ENCODE measurements at regions not wholly inside any gene's neighbourhood (a gene's known extent, or its start where the extent isn't known, plus 50 kb on each side); places are given as distances from the start of the nearest gene placed in this dataset.

- DNase-seq: no peak
- no peaks in the 10 kb centered on the region for H3K9me3 ChIP-seq
- H3K27ac ChIP-seq: no peak overlapping the region
- no peak overlapping the region for H3K4me3 ChIP-seq (replicated peaks in 1 of 3)
- 92 to 95% methylated on average over 2 of the region's 2 CpGs for WGBS, 2 donors
- H3K36me3 ChIP-seq: no peaks in the 10 kb centered on the region
- intact Hi-C loops (cut with DNase I): no loop called here
- TF ChIP-seq POLR2A (IDR thresholded peaks at IDR 0.05): no peak
- no peak for TF ChIP-seq CTCF (IDR thresholded peaks at IDR 0.05)
- H3K4me1 ChIP-seq: peaks cover 11 to 18% of the 10 kb centered on the region in 2 donors
- H3K27me3 ChIP-seq: no peaks in the 10 kb centered on the region
These were observed 91.9 kb downstream of the FOXA2 start for GRCh38 chr20:22492497-22492896.

- Histone ChIP-seq H3K36me3 (no peaks in the 10 kb centered on the region), H3K27ac (peak overlapping the region in 1 of 3 donors; percentile 41), H3K4me3 (replicated peaks in 1 of 3) (no peak overlapping the region), H3K27me3 (no peaks in the 10 kb centered on the region), H3K4me1 (peaks cover 11 to 18% of the 10 kb centered on the region in 2 donors), H3K9me3 (no peaks in the 10 kb centered on the region)
- intact Hi-C loops (cut with DNase I): no loop called here
- 36% methylated on average over 3 of the region's 3 CpGs for WGBS, 2 donors
- TF ChIP-seq POLR2A (IDR thresholded peaks at IDR 0.05) (no peak), CTCF (IDR thresholded peaks at IDR 0.05) (no peak)
- DNase-seq: peak in 1 of 2 donors; percentile 15
These were observed 93.2 kb downstream of the FOXA2 start for GRCh38 chr20:22491194-22491505.

GRCh38 chr20:22490287-22491193 lies 93.8 kb downstream of the FOXA2 start:
- Histone ChIP-seq H3K4me3 (replicated peaks in 1 of 3) (no peak overlapping the region), H3K4me1 (peaks cover 11 to 18% of the 10 kb centered on the region in 2 donors), H3K27me3 (no peaks in the 10 kb centered on the region), H3K27ac (peak overlapping the region in 2 of 3 donors; percentile 11 to 41), H3K36me3 (no peaks in the 10 kb centered on the region), H3K9me3 (no peaks in the 10 kb centered on the region)
- 39 to 40% methylated on average over 22 to 23 of the region's 23 CpGs for WGBS, 2 donors
- TF ChIP-seq POLR2A (IDR thresholded peaks at IDR 0.05) (no peak), CTCF (IDR thresholded peaks at IDR 0.05) (peak in 3 of 6 experiments; percentile 29 to 42 (median 39))
- DNase-seq: peak; percentile 75 to 78
- intact Hi-C loops (cut with DNase I): no loop called here

GRCh38 chr20:22489626-22490286 lies 94.6 kb downstream of the FOXA2 start:
- no peaks in the 10 kb centered on the region for H3K27me3 ChIP-seq
- DNase-seq: no peak
- H3K4me3 ChIP-seq (replicated peaks in 1 of 3): no peak overlapping the region
- intact Hi-C loops (cut with DNase I): no loop called here
- peaks cover 11 to 18% of the 10 kb centered on the region in 2 donors for H3K4me1 ChIP-seq
- WGBS, 2 donors: 57 to 61% methylated on average over 11 of the region's 11 CpGs
- H3K36me3 ChIP-seq: no peaks in the 10 kb centered on the region
- TF ChIP-seq CTCF (IDR thresholded peaks at IDR 0.05): no peak
- no peak for TF ChIP-seq POLR2A (IDR thresholded peaks at IDR 0.05)
- H3K9me3 ChIP-seq: no peaks in the 10 kb centered on the region
- peak overlapping the region in 1 of 3 donors; percentile 41 for H3K27ac ChIP-seq

GRCh38 chr20:22480336-22480735 lies 104.0 kb downstream of the FOXA2 start:
- intact Hi-C loops (cut with DNase I): no loop called here
- Histone ChIP-seq H3K36me3 (no peaks in the 10 kb centered on the region), H3K4me3 (replicated peaks in 1 of 3) (no peak overlapping the region), H3K27ac (no peak overlapping the region), H3K4me1 (no peaks in the 10 kb centered on the region), H3K9me3 (no peaks in the 10 kb centered on the region), H3K27me3 (no peaks in the 10 kb centered on the region)
- no peak for DNase-seq
- WGBS, 2 donors: 71 to 73% methylated on average over 4 of the region's 4 CpGs
- TF ChIP-seq POLR2A (IDR thresholded peaks at IDR 0.05): no peak
- no peak for TF ChIP-seq CTCF (IDR thresholded peaks at IDR 0.05)

All from thyroid gland (tissue), 4 donors.